ENCODE measurements at regions not wholly inside any gene's neighbourhood (a gene's known extent, or its start where the extent isn't known, plus 50 kb on each side); places are given as distances from the start of the nearest gene placed in this dataset.

DNA sequence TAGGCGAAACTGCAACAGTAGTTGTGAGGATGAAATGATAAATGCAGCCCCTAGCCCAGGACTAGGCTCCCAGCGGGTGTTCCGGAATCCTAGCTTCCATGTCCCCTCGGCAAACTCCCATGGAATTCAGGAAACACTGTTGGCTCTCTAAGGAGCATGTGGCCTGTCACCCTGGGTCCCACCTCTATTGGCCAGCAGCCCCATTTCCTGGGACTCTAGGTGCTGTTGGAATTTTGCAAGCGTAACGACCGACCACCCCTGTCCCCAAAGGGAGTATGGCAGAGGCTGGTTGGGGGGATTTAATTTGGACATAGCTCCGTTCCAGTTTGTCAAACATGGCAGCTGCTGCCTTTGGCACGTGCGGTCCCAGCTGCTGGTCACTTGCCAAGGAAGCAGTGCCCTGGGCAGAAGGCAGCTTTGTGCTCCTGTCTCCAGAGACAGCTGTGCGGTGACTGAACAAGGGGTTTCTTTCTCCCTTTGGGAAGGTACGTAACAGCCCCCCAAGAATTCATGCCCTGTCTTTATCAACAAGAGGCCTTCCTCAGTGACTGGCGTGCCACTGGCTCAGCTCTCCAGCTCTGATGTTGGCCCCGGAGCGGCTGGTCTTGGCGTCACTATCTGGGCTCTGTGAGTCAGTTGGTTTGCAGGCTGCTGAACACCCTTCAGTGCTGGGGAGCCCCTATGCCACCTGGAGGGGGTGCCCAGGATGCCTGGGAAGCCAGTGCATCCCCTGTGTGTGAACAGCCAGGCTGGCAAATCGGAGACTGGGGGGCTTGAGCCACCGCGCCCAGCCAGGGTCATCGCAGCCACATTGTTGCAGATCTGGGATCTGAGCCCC is 235.2 kb upstream of the TNRC6C start:
- H3K9me3 ChIP-seq (ENCODE audit: control insufficient read depth in 4 of 4, low read length in 3 of 4), result no peaks in the 10 kb centered on the region
- no peaks in the 10 kb centered on the region for H3K4me1 ChIP-seq (ENCODE audit: control insufficient read depth in 4 of 4, insufficient read depth in 4 of 4, low read length in 3 of 4)
- TF ChIP-seq, protein P1, sequence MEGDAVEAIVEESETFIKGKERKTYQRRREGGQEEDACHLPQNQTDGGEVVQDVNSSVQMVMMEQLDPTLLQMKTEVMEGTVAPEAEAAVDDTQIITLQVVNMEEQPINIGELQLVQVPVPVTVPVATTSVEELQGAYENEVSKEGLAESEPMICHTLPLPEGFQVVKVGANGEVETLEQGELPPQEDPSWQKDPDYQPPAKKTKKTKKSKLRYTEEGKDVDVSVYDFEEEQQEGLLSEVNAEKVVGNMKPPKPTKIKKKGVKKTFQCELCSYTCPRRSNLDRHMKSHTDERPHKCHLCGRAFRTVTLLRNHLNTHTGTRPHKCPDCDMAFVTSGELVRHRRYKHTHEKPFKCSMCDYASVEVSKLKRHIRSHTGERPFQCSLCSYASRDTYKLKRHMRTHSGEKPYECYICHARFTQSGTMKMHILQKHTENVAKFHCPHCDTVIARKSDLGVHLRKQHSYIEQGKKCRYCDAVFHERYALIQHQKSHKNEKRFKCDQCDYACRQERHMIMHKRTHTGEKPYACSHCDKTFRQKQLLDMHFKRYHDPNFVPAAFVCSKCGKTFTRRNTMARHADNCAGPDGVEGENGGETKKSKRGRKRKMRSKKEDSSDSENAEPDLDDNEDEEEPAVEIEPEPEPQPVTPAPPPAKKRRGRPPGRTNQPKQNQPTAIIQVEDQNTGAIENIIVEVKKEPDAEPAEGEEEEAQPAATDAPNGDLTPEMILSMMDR (IDR thresholded peaks at IDR 0.05; ENCODE audit: low read depth, low read length, missing input control), result no peak
- no peak for TF ChIP-seq SP1 (IDR thresholded peaks at IDR 0.05)
- TF ChIP-seq NR2F2 (IDR thresholded peaks at IDR 0.05), result no peak
- TF ChIP-seq, protein P2, sequence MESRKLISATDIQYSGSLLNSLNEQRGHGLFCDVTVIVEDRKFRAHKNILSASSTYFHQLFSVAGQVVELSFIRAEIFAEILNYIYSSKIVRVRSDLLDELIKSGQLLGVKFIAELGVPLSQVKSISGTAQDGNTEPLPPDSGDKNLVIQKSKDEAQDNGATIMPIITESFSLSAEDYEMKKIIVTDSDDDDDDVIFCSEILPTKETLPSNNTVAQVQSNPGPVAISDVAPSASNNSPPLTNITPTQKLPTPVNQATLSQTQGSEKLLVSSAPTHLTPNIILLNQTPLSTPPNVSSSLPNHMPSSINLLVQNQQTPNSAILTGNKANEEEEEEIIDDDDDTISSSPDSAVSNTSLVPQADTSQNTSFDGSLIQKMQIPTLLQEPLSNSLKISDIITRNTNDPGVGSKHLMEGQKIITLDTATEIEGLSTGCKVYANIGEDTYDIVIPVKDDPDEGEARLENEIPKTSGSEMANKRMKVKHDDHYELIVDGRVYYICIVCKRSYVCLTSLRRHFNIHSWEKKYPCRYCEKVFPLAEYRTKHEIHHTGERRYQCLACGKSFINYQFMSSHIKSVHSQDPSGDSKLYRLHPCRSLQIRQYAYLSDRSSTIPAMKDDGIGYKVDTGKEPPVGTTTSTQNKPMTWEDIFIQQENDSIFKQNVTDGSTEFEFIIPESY (IDR thresholded peaks at IDR 0.05), result no peak
- no peak for TF ChIP-seq FOXA1 (IDR thresholded peaks at IDR 0.05)
- no peak for TF ChIP-seq HNF4G (IDR thresholded peaks at IDR 0.05)
- no peak for TF ChIP-seq RAD21 (IDR thresholded peaks at IDR 0.05)
- TF ChIP-seq, protein P3, sequence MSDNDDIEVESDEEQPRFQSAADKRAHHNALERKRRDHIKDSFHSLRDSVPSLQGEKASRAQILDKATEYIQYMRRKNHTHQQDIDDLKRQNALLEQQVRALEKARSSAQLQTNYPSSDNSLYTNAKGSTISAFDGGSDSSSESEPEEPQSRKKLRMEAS (IDR thresholded peaks at IDR 0.05), result no peak
- H3K27ac ChIP-seq (ENCODE audit: low read depth in 1 of 2, low read length in 2 of 2), result no peak overlapping the region
- H3K9ac ChIP-seq (ENCODE audit: low read depth in 1 of 2, low read length in 2 of 2), result no peak overlapping the region
- DNase-seq (ENCODE audit: low spot score), result peak; percentile 24
- no peaks in the 10 kb centered on the region for H3K36me3 ChIP-seq (ENCODE audit: control insufficient read depth in 4 of 4, insufficient read depth in 3 of 4, low read depth in 1 of 4, low read length in 3 of 4)
- no peak overlapping the region for H3K4me3 ChIP-seq (ENCODE audit: low read depth in 1 of 3, low read length in 3 of 3)
- WGBS, result 86% methylated on average over 20 of the region's 20 CpGs
- H3K27me3 ChIP-seq (ENCODE audit: control insufficient read depth in 4 of 4, insufficient read depth in 4 of 4, low read length in 3 of 4), result peaks cover 0 to under 1% (median 0%) of the 10 kb centered on the region in 4 donors

DNA sequence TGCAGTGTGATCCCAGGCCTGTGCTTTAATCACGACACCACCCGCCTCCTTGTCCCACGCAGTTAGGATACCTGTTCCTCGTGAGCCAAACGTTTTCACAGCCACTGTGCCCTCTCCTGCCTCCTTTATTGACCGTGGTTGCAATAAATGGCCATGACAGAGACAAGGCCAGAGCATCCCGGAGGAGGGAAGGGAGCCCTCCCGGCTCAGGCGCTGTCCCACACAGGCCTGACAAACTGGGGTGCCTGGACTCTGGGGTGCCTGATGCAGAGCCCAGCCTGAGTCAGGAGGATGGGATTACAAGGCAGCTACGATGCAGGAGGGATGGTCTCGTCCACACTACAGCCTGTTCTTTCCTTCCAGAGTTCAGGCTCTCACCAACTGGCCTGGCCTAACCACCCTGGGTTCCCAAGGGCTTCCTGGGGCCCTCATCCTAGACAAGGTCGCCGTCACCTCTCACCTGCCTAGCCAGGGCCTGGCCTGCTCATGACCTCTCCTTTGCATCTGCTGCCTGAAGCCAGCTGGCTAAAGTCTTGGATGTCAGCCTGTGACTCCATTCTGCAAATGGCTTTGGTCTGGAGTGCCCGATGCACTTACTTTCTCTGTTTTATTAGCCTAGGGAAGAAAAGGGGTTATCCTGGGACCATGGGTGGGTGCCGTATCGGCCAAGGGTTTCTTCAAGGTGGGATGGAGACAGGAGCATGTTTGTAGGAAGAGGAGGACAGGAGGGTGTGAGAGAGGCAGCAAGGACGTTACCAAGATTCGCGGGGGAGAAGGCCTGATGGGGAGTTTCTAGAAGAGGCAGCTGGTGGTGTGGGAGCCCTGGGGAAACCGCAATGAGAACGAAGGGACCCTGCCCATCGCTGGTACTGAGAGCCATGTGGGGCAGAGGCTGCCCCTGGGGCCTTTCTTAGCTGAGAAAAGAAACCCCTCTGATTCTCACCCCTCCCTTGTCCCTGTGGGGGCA is 234.3 kb upstream of the TNRC6C start:
- WGBS, result 81% methylated on average over 22 of the region's 22 CpGs
- Histone ChIP-seq H3K27me3 (ENCODE audit: control insufficient read depth in 4 of 4, insufficient read depth in 4 of 4, low read length in 3 of 4) (peaks cover 0 to 4% (median 0%) of the 10 kb centered on the region in 4 donors), H3K36me3 (ENCODE audit: control insufficient read depth in 4 of 4, insufficient read depth in 3 of 4, low read depth in 1 of 4, low read length in 3 of 4) (no peaks in the 10 kb centered on the region), H3K4me1 (ENCODE audit: control insufficient read depth in 4 of 4, insufficient read depth in 4 of 4, low read length in 3 of 4) (no peaks in the 10 kb centered on the region), H3K27ac (ENCODE audit: low read depth in 1 of 2, low read length in 2 of 2) (no peak overlapping the region), H3K4me3 (ENCODE audit: low read depth in 1 of 3, low read length in 3 of 3) (no peak overlapping the region), H3K9me3 (ENCODE audit: control insufficient read depth in 4 of 4, low read length in 3 of 4) (no peaks in the 10 kb centered on the region), H3K9ac (ENCODE audit: low read depth in 1 of 2, low read length in 2 of 2) (no peak overlapping the region)
- peak; percentile 24 for DNase-seq (ENCODE audit: low spot score)
- TF ChIP-seq YY1 (IDR thresholded peaks at IDR 0.05) (no peak), HNF4G (IDR thresholded peaks at IDR 0.05) (no peak), TAF1 (conservative IDR thresholded peaks at IDR 0.05) (no peak), JUND (IDR thresholded peaks at IDR 0.05) (no peak), NR2F2 (IDR thresholded peaks at IDR 0.05) (no peak), FOXA1 (IDR thresholded peaks at IDR 0.05) (no peak), RXRA (IDR thresholded peaks at IDR 0.05) (no peak), GABPA (IDR thresholded peaks at IDR 0.05 in 1 of 2, conservative IDR thresholded peaks at IDR 0.05 in 1 of 2) (no peak), EGR1 (IDR thresholded peaks at IDR 0.05; ENCODE audit: low read depth in 2 of 2) (no peak), HNF4A (conservative IDR thresholded peaks at IDR 0.05) (no peak), RAD21 (IDR thresholded peaks at IDR 0.05) (no peak), SP1 (IDR thresholded peaks at IDR 0.05) (no peak)
- TF ChIP-seq, protein P1 (IDR thresholded peaks at IDR 0.05; ENCODE audit: low read depth, low read length, missing input control), result no peak
- TF ChIP-seq, protein P3 (IDR thresholded peaks at IDR 0.05), result no peak
- TF ChIP-seq, protein P4, sequence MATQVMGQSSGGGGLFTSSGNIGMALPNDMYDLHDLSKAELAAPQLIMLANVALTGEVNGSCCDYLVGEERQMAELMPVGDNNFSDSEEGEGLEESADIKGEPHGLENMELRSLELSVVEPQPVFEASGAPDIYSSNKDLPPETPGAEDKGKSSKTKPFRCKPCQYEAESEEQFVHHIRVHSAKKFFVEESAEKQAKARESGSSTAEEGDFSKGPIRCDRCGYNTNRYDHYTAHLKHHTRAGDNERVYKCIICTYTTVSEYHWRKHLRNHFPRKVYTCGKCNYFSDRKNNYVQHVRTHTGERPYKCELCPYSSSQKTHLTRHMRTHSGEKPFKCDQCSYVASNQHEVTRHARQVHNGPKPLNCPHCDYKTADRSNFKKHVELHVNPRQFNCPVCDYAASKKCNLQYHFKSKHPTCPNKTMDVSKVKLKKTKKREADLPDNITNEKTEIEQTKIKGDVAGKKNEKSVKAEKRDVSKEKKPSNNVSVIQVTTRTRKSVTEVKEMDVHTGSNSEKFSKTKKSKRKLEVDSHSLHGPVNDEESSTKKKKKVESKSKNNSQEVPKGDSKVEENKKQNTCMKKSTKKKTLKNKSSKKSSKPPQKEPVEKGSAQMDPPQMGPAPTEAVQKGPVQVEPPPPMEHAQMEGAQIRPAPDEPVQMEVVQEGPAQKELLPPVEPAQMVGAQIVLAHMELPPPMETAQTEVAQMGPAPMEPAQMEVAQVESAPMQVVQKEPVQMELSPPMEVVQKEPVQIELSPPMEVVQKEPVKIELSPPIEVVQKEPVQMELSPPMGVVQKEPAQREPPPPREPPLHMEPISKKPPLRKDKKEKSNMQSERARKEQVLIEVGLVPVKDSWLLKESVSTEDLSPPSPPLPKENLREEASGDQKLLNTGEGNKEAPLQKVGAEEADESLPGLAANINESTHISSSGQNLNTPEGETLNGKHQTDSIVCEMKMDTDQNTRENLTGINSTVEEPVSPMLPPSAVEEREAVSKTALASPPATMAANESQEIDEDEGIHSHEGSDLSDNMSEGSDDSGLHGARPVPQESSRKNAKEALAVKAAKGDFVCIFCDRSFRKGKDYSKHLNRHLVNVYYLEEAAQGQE (IDR thresholded peaks at IDR 0.05), result no peak

Data from liver (tissue), 8 donors.